ENCODE measurements at regions not wholly inside any gene's neighbourhood (a gene's known extent, or its start where the extent isn't known, plus 50 kb on each side); places are given as distances from the start of the nearest gene placed in this dataset.

- TF ChIP-seq CTCF (IDR thresholded peaks at IDR 0.05; ENCODE audit: insufficient read depth, low read depth, low read length, missing control alignments): peak; percentile 63
- H3K4me3 ChIP-seq (ENCODE audit: low read length): no peak overlapping the region
- peak; percentile 58 for DNase-seq (ENCODE audit: low read depth)
These were observed 653.6 kb downstream of the NSUN3 start for GRCh38 chr3:94716326-94717018.

GRCh38 chr3:94734206-94734605 is 671.3 kb downstream of the NSUN3 start:
- no peak for DNase-seq (ENCODE audit: low read depth)
- H3K4me3 ChIP-seq (ENCODE audit: low read length): no peak overlapping the region
- TF ChIP-seq CTCF (IDR thresholded peaks at IDR 0.05; ENCODE audit: insufficient read depth, low read depth, low read length, missing control alignments): no peak

- no peak for DNase-seq (ENCODE audit: low read depth)
- no peak overlapping the region for H3K4me3 ChIP-seq (ENCODE audit: low read length)
- no peak for TF ChIP-seq CTCF (IDR thresholded peaks at IDR 0.05; ENCODE audit: insufficient read depth, low read depth, low read length, missing control alignments)
These were observed 672.5 kb downstream of the NSUN3 start for GRCh38 chr3:94735354-94735753.

- no peak for TF ChIP-seq CTCF (IDR thresholded peaks at IDR 0.05; ENCODE audit: insufficient read depth, low read depth, low read length, missing control alignments)
- no peak for DNase-seq (ENCODE audit: low read depth)
- no peak overlapping the region for H3K4me3 ChIP-seq (ENCODE audit: low read length)
These were observed 674.3 kb downstream of the NSUN3 start for GRCh38 chr3:94737116-94737515.

- DNase-seq (ENCODE audit: low read depth): no peak
- no peak for TF ChIP-seq CTCF (IDR thresholded peaks at IDR 0.05; ENCODE audit: insufficient read depth, low read depth, low read length, missing control alignments)
These were observed 676.6 kb downstream of the NSUN3 start for GRCh38 chr3:94739420-94739819.

GRCh38 chr3:94758751-94759150 is 695.9 kb downstream of the NSUN3 start:
- no peak overlapping the region for H3K4me3 ChIP-seq (ENCODE audit: low read length)
- TF ChIP-seq CTCF (IDR thresholded peaks at IDR 0.05; ENCODE audit: insufficient read depth, low read depth, low read length, missing control alignments): no peak
- DNase-seq (ENCODE audit: low read depth): no peak

More at GRCh38 chr3:94739420-94739819, 676.6 kb downstream of the NSUN3 start:
- no peak overlapping the region for H3K4me3 ChIP-seq (ENCODE audit: low read length)

GRCh38 chr3:94772402-94772801 is 709.5 kb downstream of the NSUN3 start:
- no peak for DNase-seq (ENCODE audit: low read depth)
- TF ChIP-seq CTCF (IDR thresholded peaks at IDR 0.05; ENCODE audit: insufficient read depth, low read depth, low read length, missing control alignments): no peak
- no peak overlapping the region for H3K4me3 ChIP-seq (ENCODE audit: low read length)

All from epithelial cell of esophagus (primary cell).